Activated B cell treated with CpG ODN at 0.5 μM for 24 hours (primary cell): ENCODE measurements at regions not wholly inside any gene's neighbourhood (a gene's known extent, or its start where the extent isn't known, plus 50 kb on each side); places are given as distances from the start of the nearest gene placed in this dataset.
"Not testable (repeated sequence)": the region's sequence is repeated elsewhere in the genome, so short reads cannot be mapped to it uniquely, and the experiment has no call there.

ENCODE experiments used
- ATAC-seq: fragments of 200-7000 bp; cut with Tn5 transposase; one replicate; pipeline ENCODE4 v1.10.0; 2021; ENCODE audit warnings: low read depth, mild to moderate bottlenecking, moderate library complexity
- CTCF ChIA-PET: fragments of 350-600 bp; sonication (Branson Sonifier 250); formaldehyde crosslinking; loops from one replicate; lab custom pipeline; 2021; ENCODE audit warnings: antibody characterized with exemption; lab: Charles Lee
- POLR2A ChIA-PET: fragments of 350-600 bp; sonication (Branson Sonifier 250); formaldehyde crosslinking; loops from one replicate; lab custom pipeline; 2021; ENCODE audit warnings: antibody characterized with exemption; lab: Charles Lee
- DNase-seq: peaks from one replicate; pipeline ENCODE4 v3.0.0; 2022
- H3K27ac Mint-ChIP-seq: one replicate; pipeline ENCODE4 v1.8.0; 2020; ENCODE audit warnings: mixed read lengths
- H3K27me3 Mint-ChIP-seq: one replicate; pipeline ENCODE4 v1.8.0; 2021; ENCODE audit warnings: mixed read lengths
- H3K36me3 Mint-ChIP-seq: one replicate; pipeline ENCODE4 v1.8.0; 2021; ENCODE audit warnings: low read depth, mixed read lengths
- H3K4me1 Mint-ChIP-seq: one replicate; pipeline ENCODE4 v1.8.0; 2021; ENCODE audit warnings: mixed read lengths
- H3K4me3 Mint-ChIP-seq: one replicate; pipeline ENCODE4 v1.8.0; 2020; ENCODE audit warnings: mild to moderate bottlenecking, mixed read lengths
- H3K9me3 Mint-ChIP-seq: one replicate; pipeline ENCODE4 v1.8.0; 2020; ENCODE audit warnings: mixed read lengths
- intact Hi-C: fragments of 100-400 bp; cut with micrococcal nuclease; formaldehyde crosslinking; loops from one replicate; pipeline ENCODE4 v1.15.1; 2024
- TF ChIP-seq, protein P1 (sequence below): fragments of 200-600 bp; IDR thresholded peaks from one replicate; pipeline ENCODE4 v1.8.0; 2022; ENCODE audit warnings: antibody characterized with exemption, mild to moderate bottlenecking

DNA sequence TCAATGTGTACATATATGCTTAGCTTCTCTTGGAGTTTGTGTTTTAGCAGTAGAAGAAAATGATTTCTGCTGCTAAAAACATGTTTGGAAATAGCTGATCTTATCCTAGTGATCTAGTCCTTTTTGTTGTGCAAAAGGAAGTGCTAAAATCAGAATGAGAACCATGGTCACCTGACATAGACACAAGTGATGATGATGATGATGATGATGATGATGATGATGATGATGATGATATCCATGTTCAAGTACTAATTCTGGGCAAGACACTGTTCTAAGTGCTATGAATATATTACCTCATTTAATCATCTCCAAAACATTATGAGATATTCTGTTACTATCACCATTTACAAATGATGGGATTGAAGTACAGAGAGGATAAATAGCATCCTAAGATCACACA lies 79.8 kb downstream of the ANKEF1 start:
- ChIA-PET POLR2A (no interaction called here), CTCF (interaction anchor here (1.5 kb wide), 1 partner anchor 24 kb away, joined by 4 read pairs; no protein-coding TSS in a partner anchor)
- Mint-ChIP-seq H3K4me1 (no peaks in the 10 kb centered on the region), H3K27me3 (no peaks in the 10 kb centered on the region), H3K27ac (no peak overlapping the region), H3K9me3 (no peaks in the 10 kb centered on the region), H3K4me3 (no peak overlapping the region), H3K36me3 (no peaks in the 10 kb centered on the region)
- DNase-seq = no peak
- TF ChIP-seq, protein P1, sequence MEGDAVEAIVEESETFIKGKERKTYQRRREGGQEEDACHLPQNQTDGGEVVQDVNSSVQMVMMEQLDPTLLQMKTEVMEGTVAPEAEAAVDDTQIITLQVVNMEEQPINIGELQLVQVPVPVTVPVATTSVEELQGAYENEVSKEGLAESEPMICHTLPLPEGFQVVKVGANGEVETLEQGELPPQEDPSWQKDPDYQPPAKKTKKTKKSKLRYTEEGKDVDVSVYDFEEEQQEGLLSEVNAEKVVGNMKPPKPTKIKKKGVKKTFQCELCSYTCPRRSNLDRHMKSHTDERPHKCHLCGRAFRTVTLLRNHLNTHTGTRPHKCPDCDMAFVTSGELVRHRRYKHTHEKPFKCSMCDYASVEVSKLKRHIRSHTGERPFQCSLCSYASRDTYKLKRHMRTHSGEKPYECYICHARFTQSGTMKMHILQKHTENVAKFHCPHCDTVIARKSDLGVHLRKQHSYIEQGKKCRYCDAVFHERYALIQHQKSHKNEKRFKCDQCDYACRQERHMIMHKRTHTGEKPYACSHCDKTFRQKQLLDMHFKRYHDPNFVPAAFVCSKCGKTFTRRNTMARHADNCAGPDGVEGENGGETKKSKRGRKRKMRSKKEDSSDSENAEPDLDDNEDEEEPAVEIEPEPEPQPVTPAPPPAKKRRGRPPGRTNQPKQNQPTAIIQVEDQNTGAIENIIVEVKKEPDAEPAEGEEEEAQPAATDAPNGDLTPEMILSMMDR = no peak
- intact Hi-C loops = no loop called here
- ATAC-seq = no peak

DNA sequence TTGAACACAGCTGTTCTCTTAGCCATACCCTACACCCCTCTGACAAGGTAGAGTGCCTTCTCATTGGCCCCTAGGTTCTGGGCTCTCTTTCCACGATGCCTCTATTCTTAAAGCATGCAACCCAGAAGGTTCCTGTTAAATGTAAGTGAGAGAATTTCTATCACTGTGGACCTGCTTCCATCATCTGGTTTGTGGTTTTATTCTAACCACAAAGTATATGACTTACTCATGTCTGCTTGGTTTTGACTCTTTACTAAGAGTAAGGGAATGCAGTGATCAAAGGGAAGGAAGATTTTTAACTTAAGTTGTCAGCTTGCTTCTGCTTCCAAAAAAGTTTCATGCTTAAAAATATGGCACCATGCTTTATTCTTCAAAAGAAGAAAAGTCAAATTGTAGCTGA lies 80.2 kb downstream of the ANKEF1 start:
- ChIA-PET POLR2A (no interaction called here), CTCF (interaction anchor here (1.5 kb wide), 1 partner anchor 25 kb away, joined by 4 read pairs; no protein-coding TSS in a partner anchor)
- DNase-seq = no peak
- no peaks in the 10 kb centered on the region for H3K36me3 Mint-ChIP-seq
- H3K4me1 Mint-ChIP-seq = no peaks in the 10 kb centered on the region
- no peaks in the 10 kb centered on the region for H3K27me3 Mint-ChIP-seq
- no peak overlapping the region for H3K4me3 Mint-ChIP-seq
- H3K9me3 Mint-ChIP-seq = no peaks in the 10 kb centered on the region
- TF ChIP-seq, protein P1 = no peak
- H3K27ac Mint-ChIP-seq = no peak overlapping the region
- intact Hi-C loops = no loop called here
- no peak for ATAC-seq

DNA sequence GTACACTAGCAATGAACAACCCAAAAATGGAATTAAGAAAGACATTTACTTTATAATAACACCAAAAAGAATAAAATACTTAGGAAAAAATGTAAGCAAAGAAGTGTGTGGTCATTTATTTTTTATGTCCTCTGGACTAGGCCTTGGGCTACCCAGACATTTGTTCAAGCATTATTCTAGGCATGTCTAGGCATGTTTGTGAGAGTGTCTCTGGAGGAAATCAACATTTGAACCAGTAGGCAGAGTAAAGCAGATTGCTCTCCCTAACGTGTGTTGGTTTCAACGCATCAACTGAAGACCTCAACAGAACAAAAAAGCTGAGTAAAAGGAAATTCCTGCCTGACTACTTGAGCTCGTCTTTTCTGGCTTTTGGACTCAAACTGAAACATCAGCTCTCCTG lies 84.5 kb downstream of the ANKEF1 start:
- no peak overlapping the region for H3K4me3 Mint-ChIP-seq
- ATAC-seq = no peak
- no peak overlapping the region for H3K27ac Mint-ChIP-seq
- TF ChIP-seq, protein P1 = no peak
- H3K36me3 Mint-ChIP-seq = no peaks in the 10 kb centered on the region
- no peak for DNase-seq
- ChIA-PET POLR2A (no interaction called here), CTCF (no interaction called here)
- H3K27me3 Mint-ChIP-seq = no peaks in the 10 kb centered on the region
- peaks cover 8% of the 10 kb centered on the region for H3K9me3 Mint-ChIP-seq
- intact Hi-C loops = no loop called here
- H3K4me1 Mint-ChIP-seq = no peaks in the 10 kb centered on the region

DNA sequence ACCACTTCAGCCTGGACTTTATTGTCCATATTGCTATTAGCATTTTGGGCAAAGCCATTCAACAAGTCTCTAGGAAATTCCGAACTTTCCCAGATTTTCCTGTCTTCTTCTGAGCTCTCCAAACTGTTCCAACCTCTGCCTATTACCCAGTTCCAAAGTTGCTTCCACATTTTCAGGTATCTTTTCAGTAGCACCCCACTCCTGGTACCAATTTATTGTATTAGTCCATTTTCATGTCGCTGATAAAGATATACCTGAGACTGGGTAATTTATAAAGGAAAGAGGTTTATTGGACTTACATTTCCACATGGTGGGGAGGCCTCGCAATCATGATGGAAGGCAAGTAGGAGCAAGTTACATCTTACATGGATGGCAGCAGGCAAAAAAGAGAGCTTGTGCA lies 90.1 kb downstream of the ANKEF1 start:
- DNase-seq, H3K4me1 Mint-ChIP-seq, intact Hi-C loops, POLR2A ChIA-PET, H3K27ac Mint-ChIP-seq, CTCF ChIA-PET, H3K27me3 Mint-ChIP-seq, H3K36me3 Mint-ChIP-seq, H3K4me3 Mint-ChIP-seq, ATAC-seq: not testable (repeated sequence)
- peaks cover 17% of the 10 kb centered on the region for H3K9me3 Mint-ChIP-seq

DNA sequence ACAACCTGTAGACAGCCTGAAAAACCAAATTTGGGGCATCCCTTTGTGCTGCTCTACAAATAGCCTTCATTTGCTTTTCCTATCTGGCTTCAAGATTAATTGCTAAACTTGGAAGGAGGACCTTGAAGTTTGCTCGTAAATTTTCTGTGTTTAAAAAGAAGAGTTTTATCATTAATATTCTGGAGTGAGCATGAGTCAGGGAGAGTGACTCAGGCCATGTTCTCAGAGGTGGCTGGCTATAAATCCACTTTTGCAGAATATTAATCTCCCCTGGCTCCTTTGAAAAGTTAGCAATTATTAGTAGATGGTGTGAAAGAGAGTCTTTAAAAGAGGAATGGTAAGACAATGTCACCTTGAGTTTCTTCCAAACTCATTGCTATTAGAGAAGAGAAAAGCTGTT lies 91.0 kb downstream of the ANKEF1 start:
- no peak for DNase-seq
- ChIA-PET CTCF (no interaction called here), POLR2A (no interaction called here)
- Mint-ChIP-seq H3K27ac (no peak overlapping the region), H3K36me3 (peaks cover 2% of the 10 kb centered on the region), H3K4me1 (no peaks in the 10 kb centered on the region), H3K27me3 (no peaks in the 10 kb centered on the region), H3K9me3 (peaks cover 17% of the 10 kb centered on the region), H3K4me3 (no peak overlapping the region)
- intact Hi-C loops = no loop called here
- ATAC-seq = no peak
- TF ChIP-seq, protein P1 = no peak

DNA sequence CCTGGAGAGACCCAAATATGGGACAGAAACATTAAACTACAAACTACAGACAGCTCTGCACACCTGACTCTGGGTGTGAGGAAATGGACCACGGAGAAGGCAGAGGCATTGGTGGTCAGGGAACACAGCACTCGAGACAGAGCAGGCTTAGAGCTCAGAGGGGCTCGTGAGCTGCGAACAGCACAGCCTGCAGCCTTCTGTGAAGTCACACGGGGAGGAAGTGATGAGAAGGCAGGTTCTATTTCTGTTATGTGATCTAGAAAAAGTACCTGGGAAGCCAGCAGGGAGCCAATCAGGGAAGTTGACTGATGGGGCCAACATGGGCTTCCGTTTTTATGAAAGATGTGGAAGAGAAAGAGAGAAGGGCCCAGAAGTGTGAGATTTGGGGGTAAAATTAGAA lies 88.9 kb upstream of the SNAP25 start:
- TF ChIP-seq, protein P1 = no peak
- H3K36me3 Mint-ChIP-seq = peaks cover under 1% of the 10 kb centered on the region
- intact Hi-C loops = no loop called here
- no peak overlapping the region for H3K27ac Mint-ChIP-seq
- no peaks in the 10 kb centered on the region for H3K27me3 Mint-ChIP-seq
- ChIA-PET POLR2A (no interaction called here), CTCF (no interaction called here)
- no peaks in the 10 kb centered on the region for H3K4me1 Mint-ChIP-seq
- H3K9me3 Mint-ChIP-seq = peaks cover 5% of the 10 kb centered on the region
- H3K4me3 Mint-ChIP-seq = no peak overlapping the region
- ATAC-seq (no peak), DNase-seq (no peak)
